ENCODE measurements at regions not wholly inside any gene's neighbourhood (a gene's known extent, or its start where the extent isn't known, plus 50 kb on each side); places are given as distances from the start of the nearest gene placed in this dataset.

- Histone ChIP-seq H3K9ac (ENCODE audit: control insufficient read depth, extremely low read depth, insufficient read depth, low read length) (no peak overlapping the region), H3K4me2 (ENCODE audit: control insufficient read depth, extremely low read depth, insufficient read depth, low read depth, low read length) (no peak overlapping the region), H3K27me3 (ENCODE audit: control insufficient read depth, extremely low read depth, insufficient read depth, low read length) (no peaks in the 10 kb centered on the region), H3K27ac (ENCODE audit: control insufficient read depth, insufficient read depth, low read length) (no peak overlapping the region), H4K20me1 (ENCODE audit: control insufficient read depth, extremely low read depth, insufficient read depth, low read length) (no peaks in the 10 kb centered on the region), H3K9me1 (ENCODE audit: control insufficient read depth, extremely low read depth, insufficient read depth, low read length) (no peaks in the 10 kb centered on the region), H3K9me3 (ENCODE audit: control insufficient read depth, low read depth, low read length) (no peaks in the 10 kb centered on the region), H3K36me3 (ENCODE audit: control insufficient read depth in 2 of 2, extremely low read depth in 1 of 2, insufficient read depth in 2 of 2, low read length in 2 of 2) (no peaks in the 10 kb centered on the region), H3K79me2 (ENCODE audit: control insufficient read depth, insufficient read depth, low read length) (no peaks in the 10 kb centered on the region), H2AFZ (ENCODE audit: control insufficient read depth, low read length) (no peak overlapping the region), H3K4me1 (ENCODE audit: control insufficient read depth, extremely low read depth, insufficient read depth, low read length) (no peaks in the 10 kb centered on the region), H3K4me3 (ENCODE audit: control insufficient read depth in 2 of 3, extremely low read depth in 1 of 3, insufficient read depth in 2 of 3, low read depth in 1 of 3, low read length in 3 of 3) (no peak overlapping the region)
- no peak for FAIRE-seq
- DNase-seq (ENCODE audit: low read depth, low spot score) = no peak
- dilution Hi-C loops (cut with MboI; ENCODE audit: extremely low pct_ligation_motif_present, low sequenced_read_pairs) = no loop called here
- TF ChIP-seq, protein P1, sequence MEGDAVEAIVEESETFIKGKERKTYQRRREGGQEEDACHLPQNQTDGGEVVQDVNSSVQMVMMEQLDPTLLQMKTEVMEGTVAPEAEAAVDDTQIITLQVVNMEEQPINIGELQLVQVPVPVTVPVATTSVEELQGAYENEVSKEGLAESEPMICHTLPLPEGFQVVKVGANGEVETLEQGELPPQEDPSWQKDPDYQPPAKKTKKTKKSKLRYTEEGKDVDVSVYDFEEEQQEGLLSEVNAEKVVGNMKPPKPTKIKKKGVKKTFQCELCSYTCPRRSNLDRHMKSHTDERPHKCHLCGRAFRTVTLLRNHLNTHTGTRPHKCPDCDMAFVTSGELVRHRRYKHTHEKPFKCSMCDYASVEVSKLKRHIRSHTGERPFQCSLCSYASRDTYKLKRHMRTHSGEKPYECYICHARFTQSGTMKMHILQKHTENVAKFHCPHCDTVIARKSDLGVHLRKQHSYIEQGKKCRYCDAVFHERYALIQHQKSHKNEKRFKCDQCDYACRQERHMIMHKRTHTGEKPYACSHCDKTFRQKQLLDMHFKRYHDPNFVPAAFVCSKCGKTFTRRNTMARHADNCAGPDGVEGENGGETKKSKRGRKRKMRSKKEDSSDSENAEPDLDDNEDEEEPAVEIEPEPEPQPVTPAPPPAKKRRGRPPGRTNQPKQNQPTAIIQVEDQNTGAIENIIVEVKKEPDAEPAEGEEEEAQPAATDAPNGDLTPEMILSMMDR (optimal IDR thresholded peaks at IDR 0.05 in 1 of 3, IDR thresholded peaks at IDR 0.05 in 1 of 3, conservative IDR thresholded peaks at IDR 0.05 in 1 of 3; ENCODE audit: extremely low read depth in 1 of 3, insufficient read depth in 2 of 3, low read length in 3 of 3) = no peak
- no peak for TF ChIP-seq EZH2 (IDR thresholded peaks at IDR 0.05; ENCODE audit: low read length)
Measured at GRCh38 chr9:32725066-32725860, 58.1 kb upstream of the TMEM215 start.

GRCh38 chr9:32728181-32728580 lies 55.2 kb upstream of the TMEM215 start:
- Histone ChIP-seq H3K9me1 (ENCODE audit: control insufficient read depth, extremely low read depth, insufficient read depth, low read length) (no peaks in the 10 kb centered on the region), H2AFZ (ENCODE audit: control insufficient read depth, low read length) (no peak overlapping the region), H3K36me3 (ENCODE audit: control insufficient read depth in 2 of 2, extremely low read depth in 1 of 2, insufficient read depth in 2 of 2, low read length in 2 of 2) (no peaks in the 10 kb centered on the region), H3K79me2 (ENCODE audit: control insufficient read depth, insufficient read depth, low read length) (no peaks in the 10 kb centered on the region), H3K27ac (ENCODE audit: control insufficient read depth, insufficient read depth, low read length) (no peak overlapping the region), H3K27me3 (ENCODE audit: control insufficient read depth, extremely low read depth, insufficient read depth, low read length) (no peaks in the 10 kb centered on the region), H3K9ac (ENCODE audit: control insufficient read depth, extremely low read depth, insufficient read depth, low read length) (no peak overlapping the region), H3K4me2 (ENCODE audit: control insufficient read depth, extremely low read depth, insufficient read depth, low read depth, low read length) (no peak overlapping the region), H3K9me3 (ENCODE audit: control insufficient read depth, low read depth, low read length) (no peaks in the 10 kb centered on the region), H3K4me1 (ENCODE audit: control insufficient read depth, extremely low read depth, insufficient read depth, low read length) (no peaks in the 10 kb centered on the region), H4K20me1 (ENCODE audit: control insufficient read depth, extremely low read depth, insufficient read depth, low read length) (no peaks in the 10 kb centered on the region), H3K4me3 (ENCODE audit: control insufficient read depth in 2 of 3, extremely low read depth in 1 of 3, insufficient read depth in 2 of 3, low read depth in 1 of 3, low read length in 3 of 3) (no peak overlapping the region)
- no peak for DNase-seq (ENCODE audit: low read depth, low spot score)
- no peak for TF ChIP-seq EZH2 (IDR thresholded peaks at IDR 0.05; ENCODE audit: low read length)
- TF ChIP-seq, protein P1 (optimal IDR thresholded peaks at IDR 0.05 in 1 of 3, IDR thresholded peaks at IDR 0.05 in 1 of 3, conservative IDR thresholded peaks at IDR 0.05 in 1 of 3; ENCODE audit: extremely low read depth in 1 of 3, insufficient read depth in 2 of 3, low read length in 3 of 3) = no peak
- dilution Hi-C loops (cut with MboI; ENCODE audit: extremely low pct_ligation_motif_present, low sequenced_read_pairs) = no loop called here
- no peak for FAIRE-seq
